Testis (tissue), 2 donors: ENCODE measurements at regions not wholly inside any gene's neighbourhood (a gene's known extent, or its start where the extent isn't known, plus 50 kb on each side); places are given as distances from the start of the nearest gene placed in this dataset.

Experiments used
- DNase-seq: peaks from one replicate; pipeline ENCODE4 v3.0.0-alpha.2; 2019
- H3K27ac ChIP-seq, 2 donors: fragments of 200-600 bp; sonication (generic); one replicate each; pipeline ENCODE4 v1.5.1; 2019
- H3K27me3 ChIP-seq: fragments of 200-600 bp; sonication (generic); one replicate; pipeline ENCODE4 v1.5.1; 2019
- H3K36me3 ChIP-seq: fragments of 200-600 bp; sonication (generic); one replicate; pipeline ENCODE4 v1.5.1; 2017; ENCODE audit warnings: low read depth; ENCODE audit errors: missing control alignments
- H3K4me1 ChIP-seq: fragments of 200-600 bp; sonication (generic); one replicate; pipeline ENCODE4 v1.5.1; 2019
- H3K4me3 ChIP-seq, 2 donors: fragments of 200-600 bp; sonication (generic); one replicate each; pipeline ENCODE4 v1.5.1; 2017 to 2019
- H3K9me3 ChIP-seq: fragments of 200-600 bp; sonication (generic); one replicate; pipeline ENCODE4 v1.5.1; 2017
- POLR2A ChIP-seq: fragments of 450-650 bp; IDR thresholded peaks from one replicate; pipeline ENCODE4 v1.6.1; 2017; ENCODE audit warnings: antibody characterized with exemption, mild to moderate bottlenecking, moderate library complexity
- WGBS, 2 donors: methylation state at CpG; one replicate each; pipeline ENCODE4 v1.1.5; 2018; 5-methylcytosine and 5-hydroxymethylcytosine counted together
- intact Hi-C: fragments of 100-400 bp; cut with DNase I; formaldehyde crosslinking; loops from one replicate; pipeline ENCODE4 v1.15.1; 2023; ENCODE audit warnings: low total_unique reads
- TF ChIP-seq, protein P1 (sequence below), 3 experiments: fragments of 450-650 bp in 2 of 3; fragments of 200-600 bp in 1 of 3; sonication (generic) in 1 of 3; IDR thresholded peaks; one replicate each; pipeline ENCODE4 v1.5.1; 2016 to 2019; ENCODE audit warnings: antibody characterized with exemption in 3 of 3, mild to moderate bottlenecking in 2 of 3, moderate library complexity in 1 of 3

DNA sequence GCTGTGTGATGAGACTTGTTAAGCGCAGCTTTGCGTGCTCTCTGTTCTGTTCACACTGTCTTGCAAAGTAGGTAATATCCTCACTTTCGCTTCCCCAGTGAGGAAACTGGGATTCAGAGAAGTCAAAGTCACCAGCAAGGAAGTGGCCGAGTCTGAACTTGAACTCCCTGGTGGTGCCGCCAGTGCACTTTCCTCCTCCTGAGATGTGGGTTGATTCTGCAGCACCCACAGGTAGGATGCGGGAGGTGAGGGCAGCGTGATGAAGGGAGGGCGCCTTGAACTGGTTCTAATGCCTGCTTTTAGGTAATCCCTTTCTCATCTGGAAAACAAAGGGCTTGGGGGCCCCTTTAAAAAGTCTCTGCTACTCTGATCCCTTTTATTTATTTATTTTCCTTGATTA is 54.9 kb upstream of the IGF1 start:
- Histone ChIP-seq H3K27me3 (no peaks in the 10 kb centered on the region), H3K4me1 (peaks cover 6% of the 10 kb centered on the region), H3K4me3 (no peak overlapping the region), H3K36me3 (no peaks in the 10 kb centered on the region), H3K27ac (no peak overlapping the region), H3K9me3 (no peaks in the 10 kb centered on the region)
- intact Hi-C loops = no loop called here
- TF ChIP-seq, protein P1, sequence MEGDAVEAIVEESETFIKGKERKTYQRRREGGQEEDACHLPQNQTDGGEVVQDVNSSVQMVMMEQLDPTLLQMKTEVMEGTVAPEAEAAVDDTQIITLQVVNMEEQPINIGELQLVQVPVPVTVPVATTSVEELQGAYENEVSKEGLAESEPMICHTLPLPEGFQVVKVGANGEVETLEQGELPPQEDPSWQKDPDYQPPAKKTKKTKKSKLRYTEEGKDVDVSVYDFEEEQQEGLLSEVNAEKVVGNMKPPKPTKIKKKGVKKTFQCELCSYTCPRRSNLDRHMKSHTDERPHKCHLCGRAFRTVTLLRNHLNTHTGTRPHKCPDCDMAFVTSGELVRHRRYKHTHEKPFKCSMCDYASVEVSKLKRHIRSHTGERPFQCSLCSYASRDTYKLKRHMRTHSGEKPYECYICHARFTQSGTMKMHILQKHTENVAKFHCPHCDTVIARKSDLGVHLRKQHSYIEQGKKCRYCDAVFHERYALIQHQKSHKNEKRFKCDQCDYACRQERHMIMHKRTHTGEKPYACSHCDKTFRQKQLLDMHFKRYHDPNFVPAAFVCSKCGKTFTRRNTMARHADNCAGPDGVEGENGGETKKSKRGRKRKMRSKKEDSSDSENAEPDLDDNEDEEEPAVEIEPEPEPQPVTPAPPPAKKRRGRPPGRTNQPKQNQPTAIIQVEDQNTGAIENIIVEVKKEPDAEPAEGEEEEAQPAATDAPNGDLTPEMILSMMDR (IDR thresholded peaks at IDR 0.05) = no peak
- no peak for TF ChIP-seq POLR2A
- DNase-seq = no peak
- 94 to 95% methylated on average over 8 of the region's 8 CpGs for WGBS, 2 donors

DNA sequence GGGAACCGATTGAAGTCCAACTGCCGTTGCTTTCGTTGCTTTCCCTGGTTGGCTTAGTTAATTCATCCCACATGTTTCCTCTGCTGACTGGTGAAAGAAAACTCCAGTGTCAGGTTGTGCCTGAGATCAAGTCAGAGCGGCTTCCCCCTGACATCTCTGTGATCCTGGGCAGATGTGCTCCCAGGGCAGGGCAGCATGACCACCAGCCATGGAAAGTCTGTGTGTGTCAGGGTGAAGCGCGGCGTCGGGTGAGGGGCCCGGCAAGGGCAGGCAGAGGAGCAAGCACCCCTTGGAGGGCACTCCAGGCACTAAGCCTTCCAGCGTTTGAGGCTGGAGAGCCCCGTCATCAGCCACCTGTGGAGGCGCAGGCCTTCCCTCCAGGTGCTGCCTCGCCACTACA is 54.5 kb upstream of the IGF1 start:
- Histone ChIP-seq H3K9me3 (no peaks in the 10 kb centered on the region), H3K36me3 (no peaks in the 10 kb centered on the region), H3K4me1 (peaks cover 6% of the 10 kb centered on the region), H3K4me3 (no peak overlapping the region), H3K27ac (no peak overlapping the region), H3K27me3 (no peaks in the 10 kb centered on the region)
- TF ChIP-seq, protein P1 (IDR thresholded peaks at IDR 0.05) = no peak
- TF ChIP-seq POLR2A = no peak
- intact Hi-C loops = no loop called here
- WGBS, 2 donors = 76 to 81% methylated on average over 11 to 13 of the region's 13 CpGs
- DNase-seq = no peak

DNA sequence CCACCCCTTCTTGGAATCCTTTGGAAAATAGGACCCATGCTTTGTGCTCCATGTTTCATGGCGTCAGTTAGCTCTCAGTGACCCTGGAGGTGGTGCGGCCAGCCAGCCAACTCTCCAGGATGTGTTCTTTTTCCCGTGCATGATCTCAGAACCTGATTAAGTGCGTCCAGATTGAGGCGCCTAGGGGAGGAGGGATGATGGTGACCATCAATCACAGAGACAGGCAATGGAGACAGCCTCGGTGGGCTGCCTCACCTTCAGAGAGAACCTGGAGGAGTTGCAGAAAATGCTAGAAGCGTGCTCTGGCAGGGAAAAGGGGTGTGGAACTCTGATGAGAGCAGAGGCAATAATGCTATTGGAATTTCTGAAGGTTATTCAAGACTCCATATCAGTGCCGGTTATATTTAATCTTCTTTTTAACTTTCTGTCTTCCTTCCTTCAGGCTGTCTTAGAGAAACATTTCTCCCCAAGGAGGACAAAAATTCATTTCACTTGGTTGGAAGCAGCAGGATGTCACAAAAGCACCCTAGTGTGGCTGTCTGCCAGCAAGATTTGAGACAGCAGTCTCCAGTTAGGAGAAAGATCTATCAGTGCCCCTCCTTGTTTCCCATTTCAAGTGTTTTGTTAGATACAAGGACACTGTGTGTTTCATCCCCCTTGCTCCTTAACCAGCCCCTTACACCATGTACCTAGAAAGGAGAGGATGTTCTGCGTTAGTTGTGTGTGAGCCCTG is 53.3 kb upstream of the IGF1 start:
- H3K27ac ChIP-seq = no peak overlapping the region

More for the DNA sequence above, 53.3 kb upstream of the IGF1 start:
- no peaks in the 10 kb centered on the region for H3K36me3 ChIP-seq
- intact Hi-C loops = no loop called here
- H3K9me3 ChIP-seq = no peaks in the 10 kb centered on the region
- peaks cover 6% of the 10 kb centered on the region for H3K4me1 ChIP-seq
- 49 to 62% methylated on average over 9 of the region's 9 CpGs for WGBS, 2 donors
- H3K27me3 ChIP-seq = no peaks in the 10 kb centered on the region
- DNase-seq = peak; percentile 32
- TF ChIP-seq, protein P1 (IDR thresholded peaks at IDR 0.05) = no peak
- no peak for TF ChIP-seq POLR2A
- no peak overlapping the region for H3K4me3 ChIP-seq
